Colonic mucosa (tissue), 4 donors: ENCODE measurements at regions not wholly inside any gene's neighbourhood (a gene's known extent, or its start where the extent isn't known, plus 50 kb on each side); places are given as distances from the start of the nearest gene placed in this dataset.

Source experiments
- DNase-seq: peaks from one replicate; pipeline ENCODE4 v3.0.0-alpha.2; 2020
- H3K27ac ChIP-seq: fragments of 200-600 bp; one replicate; pipeline ENCODE4 v1.8.0; 2021
- H3K27me3 ChIP-seq: fragments of 200-600 bp; one replicate; pipeline ENCODE4 v1.8.0; 2021
- H3K36me3 ChIP-seq: fragments of 200-600 bp; one replicate; pipeline ENCODE4 v1.8.0; 2021
- H3K4me1 ChIP-seq: fragments of 200-600 bp; one replicate; pipeline ENCODE4 v1.8.0; 2021; ENCODE audit warnings: mild to moderate bottlenecking
- H3K4me3 ChIP-seq: fragments of 200-600 bp; one replicate; pipeline ENCODE4 v1.8.0; 2021
- H3K9ac ChIP-seq, 2 donors: one replicate each; pipeline ENCODE4 v1.7.0; 2013; ENCODE audit warnings: control low read depth in 2 of 2, low read depth in 2 of 2, low read length in 2 of 2
- H3K9me3 ChIP-seq: fragments of 200-600 bp; one replicate; pipeline ENCODE4 v1.8.0; 2021
- CTCF ChIP-seq: fragments of 200-600 bp; IDR thresholded peaks from one replicate; pipeline ENCODE4 v1.8.0; 2022; ENCODE audit warnings: antibody characterized with exemption, mild to moderate bottlenecking
- intact Hi-C: fragments of 100-400 bp; cut with DNase I; formaldehyde crosslinking; loops from one replicate; pipeline ENCODE4 v1.14.1; 2022
- donor health status: healthy.
- donor health status: DM: no; HTN: no; CAD: no.
- donor health status: DM: no; HTN: no; CAD: no.

- H3K36me3 ChIP-seq, result no peaks in the 10 kb centered on the region
- H3K4me3 ChIP-seq, result no peak overlapping the region
- no peaks in the 10 kb centered on the region for H3K9me3 ChIP-seq
- H3K9ac ChIP-seq, result no peak overlapping the region
- no peak overlapping the region for H3K27ac ChIP-seq
- no peaks in the 10 kb centered on the region for H3K27me3 ChIP-seq
- no peaks in the 10 kb centered on the region for H3K4me1 ChIP-seq
- DNase-seq, result no peak
- intact Hi-C loops, result no loop called here
- no peak for TF ChIP-seq CTCF
Observed at GRCh38 chr4:121266982-121267381, 102.9 kb upstream of the TNIP3 start.

GRCh38 chr4:121256887-121257466, 92.9 kb upstream of the TNIP3 start:
- no peaks in the 10 kb centered on the region for H3K36me3 ChIP-seq
- H3K27me3 ChIP-seq, result no peaks in the 10 kb centered on the region
- H3K9ac ChIP-seq, result no peak overlapping the region
- no peak overlapping the region for H3K4me3 ChIP-seq
- H3K9me3 ChIP-seq, result no peaks in the 10 kb centered on the region
- H3K27ac ChIP-seq, result no peak overlapping the region
- TF ChIP-seq CTCF, result no peak
- intact Hi-C loops, result no loop called here
- no peak for DNase-seq
- no peaks in the 10 kb centered on the region for H3K4me1 ChIP-seq

GRCh38 chr4:121255986-121256750, 92.0 kb upstream of the TNIP3 start:
- Histone ChIP-seq H3K27ac (no peak overlapping the region), H3K36me3 (no peaks in the 10 kb centered on the region), H3K9me3 (no peaks in the 10 kb centered on the region), H3K4me1 (no peaks in the 10 kb centered on the region), H3K27me3 (no peaks in the 10 kb centered on the region), H3K4me3 (no peak overlapping the region), H3K9ac (no peak overlapping the region)
- TF ChIP-seq CTCF, result no peak
- intact Hi-C loops, result no loop called here
- DNase-seq, result no peak

DNA sequence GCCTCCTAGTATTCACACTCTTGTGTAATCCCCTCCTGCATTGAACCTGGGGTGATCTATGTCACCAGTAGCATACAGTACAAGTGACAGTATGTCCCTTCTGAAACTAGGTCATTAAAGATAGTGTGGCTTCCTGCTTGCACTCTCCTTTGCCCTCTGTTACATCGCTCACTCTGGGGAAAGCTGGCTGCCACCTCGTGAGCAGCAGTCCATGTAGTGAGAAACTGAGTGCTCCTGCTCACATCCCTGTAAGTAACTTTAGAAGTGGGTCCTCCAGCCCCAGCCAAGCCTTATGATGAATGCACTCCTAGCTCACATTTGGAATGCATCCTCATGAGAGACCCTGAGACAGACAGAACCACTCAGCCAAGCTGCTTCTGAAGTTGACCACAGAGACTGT, 89.8 kb upstream of the TNIP3 start:
- Histone ChIP-seq H3K9me3 (no peaks in the 10 kb centered on the region), H3K27ac (no peak overlapping the region), H3K36me3 (no peaks in the 10 kb centered on the region), H3K9ac (no peak overlapping the region), H3K27me3 (no peaks in the 10 kb centered on the region), H3K4me3 (no peak overlapping the region), H3K4me1 (no peaks in the 10 kb centered on the region)
- no peak for DNase-seq
- intact Hi-C loops, result no loop called here
- no peak for TF ChIP-seq CTCF

DNA sequence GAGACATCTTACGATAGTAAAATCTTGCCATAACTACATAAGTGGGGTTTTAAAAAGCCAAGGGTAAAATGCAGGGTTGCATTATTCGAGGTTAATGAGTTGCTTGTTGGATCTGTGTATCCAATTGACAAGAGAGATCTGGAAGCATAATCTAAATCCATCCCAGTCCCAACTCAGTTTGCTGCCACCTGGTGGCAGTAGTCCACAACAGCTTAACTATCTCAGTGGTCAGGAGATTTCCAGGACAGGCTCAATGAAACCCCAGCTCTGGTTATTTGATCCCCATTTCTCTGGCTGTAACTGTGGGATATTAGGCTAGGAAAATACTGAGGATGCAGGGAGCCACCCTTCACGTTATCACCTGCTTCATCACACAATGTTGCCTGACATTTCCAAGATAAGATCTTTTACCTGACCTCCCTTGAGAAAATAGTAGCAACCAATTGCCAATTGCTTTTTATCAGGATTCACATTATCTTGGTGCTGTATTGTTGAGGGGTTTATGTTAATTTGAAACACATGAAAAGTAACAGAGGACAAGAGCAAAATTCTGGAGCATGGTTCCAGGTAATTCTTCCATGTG, 88.2 kb upstream of the TNIP3 start:
- Histone ChIP-seq H3K9me3 (no peaks in the 10 kb centered on the region), H3K27me3 (no peaks in the 10 kb centered on the region), H3K27ac (no peak overlapping the region), H3K9ac (no peak overlapping the region), H3K4me3 (no peak overlapping the region), H3K36me3 (no peaks in the 10 kb centered on the region), H3K4me1 (no peaks in the 10 kb centered on the region)
- intact Hi-C loops, result loop anchor here (1.0 kb wide), 1 partner anchor 60 kb away; no protein-coding TSS in a partner anchor
- peak; percentile 71 for DNase-seq
- peak; percentile 68 for TF ChIP-seq CTCF
